CD4-positive, alpha-beta T cell (primary cell): ENCODE measurements at regions not wholly inside any gene's neighbourhood (a gene's known extent, or its start where the extent isn't known, plus 50 kb on each side); places are given as distances from the start of the nearest gene placed in this dataset.

Source experiments
- ATAC-seq: fragments of 200-7000 bp; cut with Tn5 transposase; one replicate; pipeline ENCODE4 v1.10.0; 2022; ENCODE audit warnings: mild to moderate bottlenecking; ENCODE audit not compliant: poor library complexity
- CTCF ChIA-PET: fragments of 350-600 bp; sonication (Branson Sonifier 250); formaldehyde crosslinking; loops from one replicate; lab custom pipeline; 2021; ENCODE audit warnings: antibody characterized with exemption, inconsistent platforms; lab: Charles Lee
- POLR2A ChIA-PET: fragments of 350-600 bp; sonication (Branson Sonifier 250); formaldehyde crosslinking; loops from one replicate; lab custom pipeline; 2021; ENCODE audit warnings: antibody characterized with exemption, inconsistent platforms; lab: Charles Lee
- DNase-seq, 14 experiments: peaks; one replicate each; pipeline ENCODE4 v3.0.0-alpha.2; 2013 to 2020; ENCODE audit warnings: mixed read lengths in 2 of 14
- H3K27ac ChIP-seq, 2 donors: one replicate each; pipeline versions ENCODE4 v1.5.1 to v1.7.0; 2013; ENCODE audit warnings: low read length in 2 of 2, low read depth in 1 of 2, mild to moderate bottlenecking in 1 of 2
- H3K27me3 ChIP-seq, 2 experiments: 1 replicate in 1 of 2; 2 replicates in 1 of 2; pipeline versions ENCODE4 v1.6.1 to v1.7.0; 2013; ENCODE audit warnings: low read length in 2 of 2, control low read depth in 1 of 2, mild to moderate bottlenecking in 1 of 2, moderate library complexity in 1 of 2; ENCODE audit not compliant: insufficient read depth in 2 of 2, control insufficient read depth in 1 of 2
- H3K36me3 ChIP-seq: one replicate; pipeline ENCODE4 v1.6.1; 2013; ENCODE audit warnings: low read length, control low read depth; ENCODE audit not compliant: insufficient read depth
- H3K4me1 ChIP-seq: one replicate; pipeline ENCODE4 v1.6.1; 2013; ENCODE audit warnings: low read length, control low read depth; ENCODE audit not compliant: insufficient read depth
- H3K4me3 ChIP-seq: one replicate; pipeline ENCODE4 v1.5.1; 2013; ENCODE audit warnings: mild to moderate bottlenecking, low read length, moderate library complexity
- H3K9me3 ChIP-seq, 2 experiments: 1 replicate in 1 of 2; 2 replicates in 1 of 2; pipeline versions ENCODE4 v1.6.1 to v1.7.0; 2013; ENCODE audit warnings: low read length in 2 of 2, mild to moderate bottlenecking in 2 of 2, control low read depth in 1 of 2, moderate library complexity in 1 of 2; ENCODE audit not compliant: control insufficient read depth in 1 of 2, insufficient read depth in 1 of 2
- H3K27ac Mint-ChIP-seq: one replicate; pipeline ENCODE4 v1.8.0; 2020; ENCODE audit warnings: mixed read lengths
- H3K27me3 Mint-ChIP-seq: one replicate; pipeline ENCODE4 v1.8.0; 2021; ENCODE audit warnings: mixed read lengths
- H3K36me3 Mint-ChIP-seq: one replicate; pipeline ENCODE4 v1.8.0; 2021; ENCODE audit warnings: low read depth, mixed read lengths
- H3K4me1 Mint-ChIP-seq: one replicate; pipeline ENCODE4 v1.8.0; 2021; ENCODE audit warnings: low read depth, mixed read lengths
- H3K4me3 Mint-ChIP-seq: one replicate; pipeline ENCODE4 v1.8.0; 2020; ENCODE audit warnings: mild to moderate bottlenecking, mixed read lengths
- H3K9me3 Mint-ChIP-seq: one replicate; pipeline ENCODE4 v1.8.0; 2020; ENCODE audit warnings: mixed read lengths
- intact Hi-C, 2 experiments: fragments of 100-400 bp; cut with DNase I in 1 of 2; cut with micrococcal nuclease in 1 of 2; formaldehyde crosslinking; loops; one replicate each; pipeline versions ENCODE4 v1.15.1 to v1.9.0; 2023 to 2025; cut with DNase I, micrococcal nuclease
- TF ChIP-seq, protein P1 (sequence below): fragments of 200-600 bp; IDR thresholded peaks from one replicate; pipeline ENCODE4 v1.8.0; 2022; ENCODE audit warnings: antibody characterized with exemption, mild to moderate bottlenecking

- CTCF ChIA-PET = no interaction called here
- peaks cover 0 to 15% of the 10 kb centered on the region in 2 experiments for H3K9me3 ChIP-seq
- Mint-ChIP-seq H3K36me3 (no peaks in the 10 kb centered on the region), H3K27me3 (peaks cover 46% of the 10 kb centered on the region), H3K9me3 (no peaks in the 10 kb centered on the region), H3K4me1 (no peaks in the 10 kb centered on the region), H3K4me3 (no peak overlapping the region), H3K27ac (no peak overlapping the region)
- H3K36me3 ChIP-seq = no peaks in the 10 kb centered on the region
- no peaks in the 10 kb centered on the region for H3K4me1 ChIP-seq
- intact Hi-C loops = no loop called here
- TF ChIP-seq, protein P1, sequence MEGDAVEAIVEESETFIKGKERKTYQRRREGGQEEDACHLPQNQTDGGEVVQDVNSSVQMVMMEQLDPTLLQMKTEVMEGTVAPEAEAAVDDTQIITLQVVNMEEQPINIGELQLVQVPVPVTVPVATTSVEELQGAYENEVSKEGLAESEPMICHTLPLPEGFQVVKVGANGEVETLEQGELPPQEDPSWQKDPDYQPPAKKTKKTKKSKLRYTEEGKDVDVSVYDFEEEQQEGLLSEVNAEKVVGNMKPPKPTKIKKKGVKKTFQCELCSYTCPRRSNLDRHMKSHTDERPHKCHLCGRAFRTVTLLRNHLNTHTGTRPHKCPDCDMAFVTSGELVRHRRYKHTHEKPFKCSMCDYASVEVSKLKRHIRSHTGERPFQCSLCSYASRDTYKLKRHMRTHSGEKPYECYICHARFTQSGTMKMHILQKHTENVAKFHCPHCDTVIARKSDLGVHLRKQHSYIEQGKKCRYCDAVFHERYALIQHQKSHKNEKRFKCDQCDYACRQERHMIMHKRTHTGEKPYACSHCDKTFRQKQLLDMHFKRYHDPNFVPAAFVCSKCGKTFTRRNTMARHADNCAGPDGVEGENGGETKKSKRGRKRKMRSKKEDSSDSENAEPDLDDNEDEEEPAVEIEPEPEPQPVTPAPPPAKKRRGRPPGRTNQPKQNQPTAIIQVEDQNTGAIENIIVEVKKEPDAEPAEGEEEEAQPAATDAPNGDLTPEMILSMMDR = no peak
- no peak overlapping the region for H3K4me3 ChIP-seq
- DNase-seq (no peak), ATAC-seq (no peak)
- POLR2A ChIA-PET = no interaction called here
- peaks cover 6 to 12% of the 10 kb centered on the region in 2 experiments for H3K27me3 ChIP-seq
- no peak overlapping the region for H3K27ac ChIP-seq
Observed at GRCh38 chr12:125205386-125205785, 140.2 kb downstream of the AACS start.

DNA sequence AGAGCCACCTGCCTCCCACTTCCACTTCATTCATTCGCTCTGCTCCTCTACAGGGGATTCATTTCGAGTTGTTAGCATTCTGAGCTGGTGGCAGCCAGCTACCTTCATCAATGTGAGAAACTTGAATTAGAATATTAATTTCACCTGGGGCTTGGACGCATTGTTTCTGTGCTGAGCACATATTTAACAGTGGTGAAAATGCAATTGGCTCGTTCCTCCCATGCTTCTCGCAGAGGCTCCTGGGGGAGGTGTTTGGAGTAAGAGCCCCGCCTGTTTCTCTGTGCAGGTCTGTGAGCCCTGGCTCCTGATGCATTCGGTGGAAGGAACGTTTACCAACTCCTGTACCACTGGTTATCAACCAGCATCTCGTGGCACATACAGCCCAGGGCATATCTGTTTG lies 141.5 kb downstream of the AACS start:
- no peak for ATAC-seq

DNA sequence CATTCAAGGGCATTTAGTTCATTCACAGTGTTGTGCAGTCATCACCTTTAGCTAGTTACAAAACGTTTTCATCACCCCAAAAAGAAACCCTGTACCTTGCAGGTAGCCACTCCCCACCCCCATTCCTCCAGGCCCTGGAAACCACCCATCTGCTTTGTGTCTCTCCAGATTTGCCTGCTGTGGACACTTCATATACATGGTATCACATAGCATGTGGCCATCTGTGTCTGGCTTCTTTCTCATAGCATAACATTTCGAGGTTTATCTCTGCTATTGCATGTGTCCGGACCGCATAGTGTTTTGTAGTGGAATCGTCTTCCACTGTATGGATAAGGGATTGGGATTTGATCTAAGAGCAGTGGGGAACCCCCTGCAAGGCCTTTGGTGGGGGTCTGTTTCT lies 143.1 kb downstream of the AACS start:
- ChIA-PET CTCF (no interaction called here), POLR2A (no interaction called here)
- H3K4me1 ChIP-seq = no peaks in the 10 kb centered on the region
- H3K36me3 ChIP-seq = no peaks in the 10 kb centered on the region
- H3K27ac Mint-ChIP-seq = no peak overlapping the region
- no peaks in the 10 kb centered on the region for H3K4me1 Mint-ChIP-seq
- H3K27me3 ChIP-seq = peaks cover 9 to 12% of the 10 kb centered on the region in 2 experiments
- H3K4me3 Mint-ChIP-seq = no peak overlapping the region
- H3K4me3 ChIP-seq = no peak overlapping the region
- DNase-seq (no peak), ATAC-seq (no peak)
- H3K9me3 ChIP-seq = peaks cover 0 to 8% of the 10 kb centered on the region in 2 experiments
- peaks cover 35% of the 10 kb centered on the region for H3K27me3 Mint-ChIP-seq
- H3K27ac ChIP-seq = no peak overlapping the region
- H3K36me3 Mint-ChIP-seq = no peaks in the 10 kb centered on the region
- intact Hi-C loops = no loop called here
- H3K9me3 Mint-ChIP-seq = no peaks in the 10 kb centered on the region
- TF ChIP-seq, protein P1 = no peak

More for the DNA sequence above, 141.5 kb downstream of the AACS start:
- Mint-ChIP-seq H3K9me3 (no peaks in the 10 kb centered on the region), H3K27ac (no peak overlapping the region), H3K4me1 (no peaks in the 10 kb centered on the region), H3K36me3 (no peaks in the 10 kb centered on the region), H3K27me3 (peaks cover 37% of the 10 kb centered on the region), H3K4me3 (no peak overlapping the region)
- Histone ChIP-seq H3K27me3 (peaks cover 7 to 12% of the 10 kb centered on the region in 2 experiments), H3K4me1 (no peaks in the 10 kb centered on the region), H3K36me3 (no peaks in the 10 kb centered on the region), H3K9me3 (peaks cover 0 to 15% of the 10 kb centered on the region in 2 experiments), H3K4me3 (no peak overlapping the region), H3K27ac (no peak overlapping the region)
- intact Hi-C loops = no loop called here
- TF ChIP-seq, protein P1 = no peak
- no peak for DNase-seq
- ChIA-PET CTCF (no interaction called here), POLR2A (no interaction called here)
